ENCODE measurements at regions not wholly inside any gene's neighbourhood (a gene's known extent, or its start where the extent isn't known, plus 50 kb on each side); places are given as distances from the start of the nearest gene placed in this dataset.

GRCh38 chr17:79361221-79361734, 249.6 kb downstream of the RBFOX3 start:
- H3K27ac ChIP-seq = no peak overlapping the region
- TF ChIP-seq POLR2A (IDR thresholded peaks at IDR 0.05) (no peak), CTCF (IDR thresholded peaks at IDR 0.05) (no peak), POLR2AphosphoS5 (IDR thresholded peaks at IDR 0.05) (no peak)
- intact Hi-C loops (cut with DNase I) = no loop called here
- no peak overlapping the region for H3K4me3 ChIP-seq
- H3K36me3 ChIP-seq = no peaks in the 10 kb centered on the region
- peaks cover 9% of the 10 kb centered on the region for H3K27me3 ChIP-seq (replicated peaks; ENCODE audit: insufficient read depth)
- 56% methylated on average over 11 of the region's 12 CpGs for WGBS
- DNase-seq (ENCODE audit: low spot score) = no peak
- H3K4me1 ChIP-seq (replicated peaks) = peaks cover 8% of the 10 kb centered on the region
- H3K9me3 ChIP-seq = no peaks in the 10 kb centered on the region

GRCh38 chr17:79360196-79360595, 250.7 kb downstream of the RBFOX3 start:
- 88% methylated on average over 17 of the region's 17 CpGs for WGBS
- Histone ChIP-seq H3K27me3 (replicated peaks; ENCODE audit: insufficient read depth) (peaks cover 9% of the 10 kb centered on the region), H3K9me3 (no peaks in the 10 kb centered on the region), H3K4me1 (replicated peaks) (peaks cover 8% of the 10 kb centered on the region), H3K27ac (no peak overlapping the region), H3K36me3 (no peaks in the 10 kb centered on the region), H3K4me3 (no peak overlapping the region)
- DNase-seq (ENCODE audit: low spot score) = no peak
- TF ChIP-seq CTCF (IDR thresholded peaks at IDR 0.05) (no peak), POLR2A (IDR thresholded peaks at IDR 0.05) (no peak), POLR2AphosphoS5 (IDR thresholded peaks at IDR 0.05) (no peak)
- intact Hi-C loops (cut with DNase I) = no loop called here

GRCh38 chr17:79356839-79357447, 253.9 kb downstream of the RBFOX3 start:
- H3K27ac ChIP-seq = no peak overlapping the region
- intact Hi-C loops (cut with DNase I) = no loop called here
- TF ChIP-seq CTCF (IDR thresholded peaks at IDR 0.05) = no peak
- TF ChIP-seq POLR2A (IDR thresholded peaks at IDR 0.05) = no peak
- no peak for TF ChIP-seq POLR2AphosphoS5 (IDR thresholded peaks at IDR 0.05)
- H3K4me1 ChIP-seq (replicated peaks) = peaks cover under 1% of the 10 kb centered on the region
- H3K4me3 ChIP-seq = no peak overlapping the region
- no peaks in the 10 kb centered on the region for H3K9me3 ChIP-seq
- DNase-seq (ENCODE audit: low spot score) = no peak
- 59% methylated on average over 16 of the region's 16 CpGs for WGBS
- H3K27me3 ChIP-seq (replicated peaks; ENCODE audit: insufficient read depth) = no peaks in the 10 kb centered on the region
- no peaks in the 10 kb centered on the region for H3K36me3 ChIP-seq

- no peak for TF ChIP-seq CTCF (IDR thresholded peaks at IDR 0.05)
- DNase-seq (ENCODE audit: low spot score) = no peak
- Histone ChIP-seq H3K4me1 (replicated peaks) (no peaks in the 10 kb centered on the region), H3K27me3 (replicated peaks; ENCODE audit: insufficient read depth) (no peaks in the 10 kb centered on the region), H3K36me3 (no peaks in the 10 kb centered on the region), H3K27ac (no peak overlapping the region), H3K9me3 (no peaks in the 10 kb centered on the region), H3K4me3 (no peak overlapping the region)
- intact Hi-C loops (cut with DNase I) = no loop called here
- 27% methylated on average over 12 of the region's 12 CpGs for WGBS
Measured at GRCh38 chr17:79355165-79355564, 255.7 kb downstream of the RBFOX3 start.

- intact Hi-C loops (cut with DNase I) = no loop called here
Measured at GRCh38 chr17:79354173-79354820, 256.6 kb downstream of the RBFOX3 start.

More at GRCh38 chr17:79354173-79354820, 256.6 kb downstream of the RBFOX3 start:
- no peak overlapping the region for H3K27ac ChIP-seq
- no peaks in the 10 kb centered on the region for H3K4me1 ChIP-seq (replicated peaks)
- 82% methylated on average over 15 of the region's 15 CpGs for WGBS
- DNase-seq (ENCODE audit: low spot score) = no peak
- no peak for TF ChIP-seq POLR2A (IDR thresholded peaks at IDR 0.05)
- no peak for TF ChIP-seq CTCF (IDR thresholded peaks at IDR 0.05)
- no peak for TF ChIP-seq POLR2AphosphoS5 (IDR thresholded peaks at IDR 0.05)
- no peaks in the 10 kb centered on the region for H3K36me3 ChIP-seq
- H3K27me3 ChIP-seq (replicated peaks; ENCODE audit: insufficient read depth) = peaks cover 3% of the 10 kb centered on the region
- H3K9me3 ChIP-seq = no peaks in the 10 kb centered on the region
- H3K4me3 ChIP-seq = no peak overlapping the region

Measured in prostate gland (tissue), 2 donors.